Lower lobe of right lung (tissue), 2 donors: ENCODE measurements at regions not wholly inside any gene's neighbourhood (a gene's known extent, or its start where the extent isn't known, plus 50 kb on each side); places are given as distances from the start of the nearest gene placed in this dataset.
A peak's percentile ranks its signal among the peaks of the same experiment; 100 is the strongest.

Experiments
- ATAC-seq, 2 donors: fragments of 200-7000 bp; cut with Tn5 transposase; one replicate each; pipeline ENCODE4 v1.9.1; 2020 to 2022; ENCODE audit warnings: mild to moderate bottlenecking in 2 of 2, moderate library complexity in 2 of 2
- DNase-seq: peaks from one replicate; pipeline ENCODE4 v3.0.0-alpha.2; 2020
- H3K27ac ChIP-seq: fragments of 200-600 bp; one replicate; pipeline ENCODE4 v1.8.0; 2022
- H3K27me3 ChIP-seq: fragments of 200-600 bp; one replicate; pipeline ENCODE4 v1.8.0; 2022; ENCODE audit warnings: low read depth
- H3K36me3 ChIP-seq: fragments of 200-600 bp; one replicate; pipeline ENCODE4 v1.8.0; 2022; ENCODE audit warnings: mild to moderate bottlenecking
- H3K4me1 ChIP-seq: fragments of 200-600 bp; one replicate; pipeline ENCODE4 v1.8.0; 2022
- H3K4me3 ChIP-seq: fragments of 200-600 bp; one replicate; pipeline ENCODE4 v1.8.0; 2022; ENCODE audit warnings: mild to moderate bottlenecking
- H3K9me3 ChIP-seq: fragments of 200-600 bp; one replicate; pipeline ENCODE4 v1.8.0; 2022
- CTCF ChIP-seq: fragments of 200-600 bp; IDR thresholded peaks from one replicate; pipeline ENCODE4 v1.8.0; 2022; ENCODE audit warnings: antibody characterized with exemption, mild to moderate bottlenecking
- intact Hi-C: fragments of 100-400 bp; cut with DNase I; formaldehyde crosslinking; loops from one replicate; pipeline ENCODE4 v1.11.0; 2022
- donor health status: DM: no; HTN: yes; CAD: no; lungs with severe emphysema.

- Histone ChIP-seq H3K4me3 (no peak overlapping the region), H3K27ac (no peak overlapping the region), H3K27me3 (no peaks in the 10 kb centered on the region), H3K36me3 (no peaks in the 10 kb centered on the region), H3K9me3 (no peaks in the 10 kb centered on the region), H3K4me1 (no peaks in the 10 kb centered on the region)
- no peak for TF ChIP-seq CTCF
- DNase-seq = no peak
- ATAC-seq = no peak
- intact Hi-C loops = no loop called here
Measured at GRCh38 chr5:90153031-90153430, 256.5 kb downstream of the CETN3 start.

GRCh38 chr5:90144625-90145327, 264.8 kb downstream of the CETN3 start:
- no peak for ATAC-seq
- Histone ChIP-seq H3K4me3 (no peak overlapping the region), H3K27me3 (no peaks in the 10 kb centered on the region), H3K36me3 (no peaks in the 10 kb centered on the region), H3K9me3 (no peaks in the 10 kb centered on the region), H3K4me1 (no peaks in the 10 kb centered on the region), H3K27ac (no peak overlapping the region)
- intact Hi-C loops = no loop called here
- no peak for DNase-seq
- no peak for TF ChIP-seq CTCF

- no peaks in the 10 kb centered on the region for H3K36me3 ChIP-seq
- H3K27me3 ChIP-seq = no peaks in the 10 kb centered on the region
- H3K9me3 ChIP-seq = no peaks in the 10 kb centered on the region
- TF ChIP-seq CTCF = no peak
- intact Hi-C loops = no loop called here
- no peaks in the 10 kb centered on the region for H3K4me1 ChIP-seq
- H3K4me3 ChIP-seq = no peak overlapping the region
- DNase-seq = no peak
- no peak for ATAC-seq
- no peak overlapping the region for H3K27ac ChIP-seq
Measured at GRCh38 chr5:90142541-90142940, 267.0 kb downstream of the CETN3 start.

GRCh38 chr5:90141984-90142383, 267.6 kb downstream of the CETN3 start:
- ATAC-seq (no peak), DNase-seq (no peak)
- Histone ChIP-seq H3K9me3 (no peaks in the 10 kb centered on the region), H3K4me3 (no peak overlapping the region), H3K27me3 (no peaks in the 10 kb centered on the region), H3K4me1 (no peaks in the 10 kb centered on the region), H3K36me3 (no peaks in the 10 kb centered on the region), H3K27ac (no peak overlapping the region)
- intact Hi-C loops = no loop called here
- TF ChIP-seq CTCF = no peak

- Histone ChIP-seq H3K36me3 (no peaks in the 10 kb centered on the region), H3K4me3 (no peak overlapping the region), H3K9me3 (no peaks in the 10 kb centered on the region), H3K27me3 (no peaks in the 10 kb centered on the region), H3K27ac (no peak overlapping the region), H3K4me1 (no peaks in the 10 kb centered on the region)
- peak in 1 of 2 donors; percentile 23 for ATAC-seq
- intact Hi-C loops = no loop called here
- TF ChIP-seq CTCF = no peak
- no peak for DNase-seq
Measured at GRCh38 chr5:90136952-90137528, 272.5 kb downstream of the CETN3 start.
